ENCODE measurements at regions not wholly inside any gene's neighbourhood (a gene's known extent, or its start where the extent isn't known, plus 50 kb on each side); places are given as distances from the start of the nearest gene placed in this dataset.

DNA sequence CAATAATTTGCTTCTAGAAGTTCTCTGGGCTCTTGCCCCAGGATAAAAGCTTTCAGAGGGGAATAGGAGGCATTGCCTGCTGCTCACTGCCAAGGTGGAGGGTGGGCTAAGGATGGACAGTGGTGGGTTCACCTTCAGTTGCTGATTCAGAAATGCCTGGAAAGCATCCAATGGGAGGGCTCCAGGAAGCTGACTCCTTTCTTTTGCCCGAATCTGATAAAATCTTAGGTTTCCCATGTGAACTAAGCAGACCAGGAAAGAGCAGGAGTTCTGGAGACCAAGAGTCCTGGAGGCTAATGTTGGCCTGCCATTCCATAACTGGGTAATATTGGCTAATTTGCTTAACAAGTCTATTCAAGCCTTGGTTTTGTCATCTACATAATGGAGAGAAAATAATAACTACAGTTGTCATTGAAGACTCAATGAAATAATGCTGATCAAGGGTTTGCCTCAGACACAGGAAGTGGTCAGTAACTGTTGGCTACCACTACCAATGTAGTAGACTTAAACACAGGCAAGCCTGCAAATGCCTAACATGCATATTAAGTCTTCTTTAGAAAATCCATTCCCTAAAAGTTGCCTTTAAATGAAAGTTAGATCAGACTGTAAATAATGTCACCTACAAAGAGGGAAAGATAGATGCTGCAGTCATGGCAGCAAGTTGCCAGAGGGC is 528.4 kb upstream of the NBEA start:
- H3K4me1 ChIP-seq, result peaks cover 0 to 13% (median 0%) of the 10 kb centered on the region in 3 donors
- TF ChIP-seq POLR2A (IDR thresholded peaks at IDR 0.05), result no peak
- TF ChIP-seq, protein P1, sequence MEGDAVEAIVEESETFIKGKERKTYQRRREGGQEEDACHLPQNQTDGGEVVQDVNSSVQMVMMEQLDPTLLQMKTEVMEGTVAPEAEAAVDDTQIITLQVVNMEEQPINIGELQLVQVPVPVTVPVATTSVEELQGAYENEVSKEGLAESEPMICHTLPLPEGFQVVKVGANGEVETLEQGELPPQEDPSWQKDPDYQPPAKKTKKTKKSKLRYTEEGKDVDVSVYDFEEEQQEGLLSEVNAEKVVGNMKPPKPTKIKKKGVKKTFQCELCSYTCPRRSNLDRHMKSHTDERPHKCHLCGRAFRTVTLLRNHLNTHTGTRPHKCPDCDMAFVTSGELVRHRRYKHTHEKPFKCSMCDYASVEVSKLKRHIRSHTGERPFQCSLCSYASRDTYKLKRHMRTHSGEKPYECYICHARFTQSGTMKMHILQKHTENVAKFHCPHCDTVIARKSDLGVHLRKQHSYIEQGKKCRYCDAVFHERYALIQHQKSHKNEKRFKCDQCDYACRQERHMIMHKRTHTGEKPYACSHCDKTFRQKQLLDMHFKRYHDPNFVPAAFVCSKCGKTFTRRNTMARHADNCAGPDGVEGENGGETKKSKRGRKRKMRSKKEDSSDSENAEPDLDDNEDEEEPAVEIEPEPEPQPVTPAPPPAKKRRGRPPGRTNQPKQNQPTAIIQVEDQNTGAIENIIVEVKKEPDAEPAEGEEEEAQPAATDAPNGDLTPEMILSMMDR (IDR thresholded peaks at IDR 0.05), result no peak
- no peaks in the 10 kb centered on the region for H3K36me3 ChIP-seq
- no peaks in the 10 kb centered on the region for H3K27me3 ChIP-seq
- no peak overlapping the region for H3K4me3 ChIP-seq
- H3K27ac ChIP-seq, result peak overlapping the region in 1 of 4 donors; percentile 39
- H3K9me3 ChIP-seq, result no peaks in the 10 kb centered on the region
- intact Hi-C loops (cut with DNase I), result no loop called here
- no peak for DNase-seq
- WGBS, 2 donors, result 75% methylated on average over 1 of the region's 1 CpG; no CpG with 5 or more reads in 1 of the 2 donors

DNA sequence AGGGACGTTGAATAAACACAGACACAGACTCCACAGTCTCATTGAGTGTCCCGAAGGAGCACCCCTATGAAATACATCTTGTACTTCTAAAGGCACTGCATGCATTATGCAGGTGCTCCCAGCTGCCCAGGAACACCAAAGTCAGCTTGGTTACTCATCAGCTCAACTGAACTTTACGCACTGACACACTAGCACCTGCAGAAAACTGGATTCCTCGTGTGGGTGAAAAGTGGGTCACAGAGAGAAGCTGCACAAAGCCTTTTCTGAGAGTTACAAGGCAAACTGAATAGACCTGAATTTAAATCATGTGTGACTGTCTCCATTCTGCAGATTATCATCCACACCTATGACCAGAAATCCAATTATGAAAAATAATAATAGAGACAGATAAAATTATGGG is 527.5 kb upstream of the NBEA start:
- intact Hi-C loops (cut with DNase I), result no loop called here
- WGBS, 2 donors, result 78 to 89% methylated on average over 4 of the region's 4 CpGs

DNA sequence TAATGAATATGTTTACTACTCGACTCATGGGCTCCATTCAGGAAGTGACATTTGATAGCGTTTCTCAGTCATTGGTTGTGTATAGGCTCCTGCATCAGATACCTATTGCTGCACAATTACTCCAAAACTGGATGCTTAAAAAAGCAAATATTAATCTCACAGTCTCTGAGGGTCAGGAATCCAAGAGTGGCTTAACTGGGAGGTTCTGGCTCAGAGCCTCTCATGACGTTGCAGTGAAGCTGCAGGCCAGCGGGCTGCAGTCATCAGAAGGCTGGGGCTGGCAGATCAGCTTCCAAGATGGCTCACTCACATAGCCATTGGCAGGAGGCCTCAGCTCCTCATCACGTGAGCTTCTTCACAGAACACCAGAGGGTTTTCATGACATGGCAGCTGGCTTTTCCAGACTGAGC is 525.1 kb upstream of the NBEA start:
- H3K27ac ChIP-seq, result no peak overlapping the region
- WGBS, 2 donors, result 33 to 43% methylated on average over 4 to 5 of the region's 5 CpGs
- intact Hi-C loops (cut with DNase I), result no loop called here
- no peak overlapping the region for H3K4me3 ChIP-seq
- TF ChIP-seq, protein P1 (IDR thresholded peaks at IDR 0.05), result no peak
- no peak for TF ChIP-seq POLR2A (IDR thresholded peaks at IDR 0.05)
- no peaks in the 10 kb centered on the region for H3K9me3 ChIP-seq
- no peak for DNase-seq
- H3K4me1 ChIP-seq, result peaks cover 0 to 35% (median 3%) of the 10 kb centered on the region in 3 donors
- no peaks in the 10 kb centered on the region for H3K36me3 ChIP-seq
- H3K27me3 ChIP-seq, result no peaks in the 10 kb centered on the region

More for the DNA sequence above, 527.5 kb upstream of the NBEA start:
- Histone ChIP-seq H3K27me3 (no peaks in the 10 kb centered on the region), H3K4me1 (peaks cover 0 to 16% (median 0%) of the 10 kb centered on the region in 3 donors), H3K36me3 (no peaks in the 10 kb centered on the region), H3K9me3 (no peaks in the 10 kb centered on the region), H3K27ac (no peak overlapping the region), H3K4me3 (no peak overlapping the region)
- DNase-seq, result no peak
- TF ChIP-seq POLR2A (IDR thresholded peaks at IDR 0.05), result no peak
- TF ChIP-seq, protein P1 (IDR thresholded peaks at IDR 0.05), result no peak

DNA sequence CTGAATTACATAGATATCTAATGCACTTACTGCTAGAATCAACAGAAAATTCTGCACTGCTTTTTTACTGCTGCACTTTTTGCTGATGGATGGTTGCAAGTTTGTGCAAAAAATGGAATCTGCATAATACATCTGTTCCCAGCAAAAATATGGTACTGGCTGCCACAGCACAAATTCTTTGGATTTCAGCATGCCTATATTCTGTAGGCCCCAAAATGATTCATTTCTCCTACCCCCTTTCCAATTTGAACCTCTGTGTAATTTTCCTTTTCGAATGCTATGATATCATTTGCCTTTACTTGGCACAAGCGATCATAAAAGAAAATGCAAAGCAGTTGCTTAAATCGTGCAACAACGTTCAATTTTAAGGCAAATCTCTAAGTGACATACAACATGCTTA is 524.2 kb upstream of the NBEA start:
- TF ChIP-seq, protein P1 (IDR thresholded peaks at IDR 0.05), result no peak
- TF ChIP-seq POLR2A (IDR thresholded peaks at IDR 0.05), result no peak
- 79 to 94% methylated on average over 4 of the region's 4 CpGs for WGBS, 2 donors
- no peak overlapping the region for H3K4me3 ChIP-seq
- H3K4me1 ChIP-seq, result peaks cover 0 to 38% (median 3%) of the 10 kb centered on the region in 3 donors
- no peak overlapping the region for H3K27ac ChIP-seq
- no peak for DNase-seq
- no peaks in the 10 kb centered on the region for H3K27me3 ChIP-seq
- intact Hi-C loops (cut with DNase I), result no loop called here
- no peaks in the 10 kb centered on the region for H3K9me3 ChIP-seq
- H3K36me3 ChIP-seq, result no peaks in the 10 kb centered on the region

DNA sequence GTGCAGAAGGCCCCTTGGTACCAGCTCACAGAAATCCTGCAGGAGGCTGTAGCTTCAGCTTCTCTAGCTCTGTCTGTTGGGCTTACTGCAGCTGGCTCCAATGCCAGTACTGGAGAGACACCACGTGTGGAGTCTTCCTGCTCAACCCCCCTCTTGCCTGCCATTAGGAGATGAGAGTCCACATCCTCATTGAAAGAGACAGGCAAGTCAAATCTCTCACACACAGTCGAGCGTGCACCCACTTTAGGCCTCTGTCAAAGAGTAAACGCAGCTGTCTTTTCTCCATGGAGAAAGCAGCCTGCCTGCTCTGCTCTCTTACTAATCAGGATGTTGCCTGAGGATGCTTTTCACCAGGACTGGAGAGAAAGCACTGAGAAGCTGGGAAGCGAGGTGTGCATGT is 523.0 kb upstream of the NBEA start:
- H3K36me3 ChIP-seq, result no peaks in the 10 kb centered on the region
- no peaks in the 10 kb centered on the region for H3K9me3 ChIP-seq
- DNase-seq, result no peak
- H3K4me1 ChIP-seq, result peaks cover 0 to 29% (median 3%) of the 10 kb centered on the region in 3 donors
- no peak overlapping the region for H3K4me3 ChIP-seq
- intact Hi-C loops (cut with DNase I), result no loop called here
- no peak for TF ChIP-seq POLR2A (IDR thresholded peaks at IDR 0.05)
- TF ChIP-seq, protein P1 (IDR thresholded peaks at IDR 0.05), result no peak
- no peak overlapping the region for H3K27ac ChIP-seq
- H3K27me3 ChIP-seq, result no peaks in the 10 kb centered on the region
- WGBS, 2 donors, result 53 to 68% methylated on average over 3 to 4 of the region's 5 CpGs

All from esophagus squamous epithelium (tissue), 5 donors.